SK-N-SH (cell line): ENCODE measurements at regions not wholly inside any gene's neighbourhood (a gene's known extent, or its start where the extent isn't known, plus 50 kb on each side); places are given as distances from the start of the nearest gene placed in this dataset.

Experiments
- CTCF ChIA-PET: fragments of 300-600, 350-600 bp; formaldehyde crosslinking; extraction: SDS; loops from one replicate; lab custom pipeline; 2021; lab: Yijun Ruan, JAX
- POLR2A ChIA-PET: fragments of 350-600 bp; sonication (Branson Sonifier 250); formaldehyde crosslinking; extraction: SDS; loops from one replicate; lab custom pipeline; 2020; ENCODE audit warnings: antibody characterized with exemption, inconsistent platforms; lab: Yijun Ruan, JAX
- DNase-seq: peaks from one replicate; pipeline ENCODE4 v3.0.0; 2012
- H2AFZ ChIP-seq: fragments of 200-600 bp; sonication (generic); 2 replicates; pipeline ENCODE4 v1.8.1; 2016; ENCODE audit warnings: antibody characterized with exemption, mild to moderate bottlenecking, low read depth
- H3F3A ChIP-seq: fragments of 200-600 bp; sonication (generic); replicated peaks from 2 replicates; pipeline ENCODE3; 2016; ENCODE audit warnings: antibody characterized with exemption, mild to moderate bottlenecking; ENCODE audit not compliant: insufficient read depth
- H3K27ac ChIP-seq, 2 experiments: fragments of 200-500 bp in 1 of 2; fragments of 200-600 bp in 1 of 2; sonication (Bioruptor generic) in 1 of 2; sonication (generic), shearing (Covaris generic) in 1 of 2; 2 replicates each; pipeline versions ENCODE4 v1.5.1 to v1.6.1; 2014 to 2016; ENCODE audit warnings: low read depth in 2 of 2, inconsistent platforms in 1 of 2, low read length in 1 of 2, mild to moderate bottlenecking in 1 of 2, mixed read lengths in 1 of 2
- H3K27me3 ChIP-seq: fragments of 200-600 bp; sonication (generic), shearing (Covaris generic); 2 replicates; pipeline ENCODE4 v1.6.1; 2016; ENCODE audit warnings: mixed run types; ENCODE audit not compliant: insufficient read depth
- H3K36me3 ChIP-seq, 2 experiments: fragments of 200-500 bp in 1 of 2; fragments of 200-600 bp in 1 of 2; sonication (Bioruptor generic) in 1 of 2; sonication (generic) in 1 of 2; replicated peaks in 1 of 2; 2 replicates each; pipeline versions ENCODE3 to v1.5.1; 2014 to 2016; ENCODE audit warnings: low read length in 1 of 2, mild to moderate bottlenecking in 1 of 2; ENCODE audit not compliant: insufficient read depth in 2 of 2, control insufficient read depth in 1 of 2
- H3K4me1 ChIP-seq, 2 experiments: fragments of 200-500 bp in 1 of 2; fragments of 200-600 bp in 1 of 2; sonication (Bioruptor generic) in 1 of 2; sonication (generic), shearing (Covaris generic) in 1 of 2; 2 replicates each; pipeline versions ENCODE4 v1.5.1 to v1.6.1; 2014 to 2016; ENCODE audit warnings: low read depth in 1 of 2, low read length in 1 of 2, mixed run types in 1 of 2; ENCODE audit not compliant: insufficient read depth in 2 of 2, control insufficient read depth in 1 of 2
- H3K4me2 ChIP-seq: fragments of 200-600 bp; sonication (generic), shearing (Covaris generic); 2 replicates; pipeline ENCODE4 v1.6.1; 2017; ENCODE audit warnings: mixed run types
- H3K4me3 ChIP-seq, 2 experiments: fragments of 200-500 bp in 1 of 2; fragments of 200-600 bp in 1 of 2; sonication (Bioruptor generic) in 1 of 2; sonication (generic), shearing (Covaris generic) in 1 of 2; 2 replicates each; pipeline versions ENCODE4 v1.5.1 to v1.8.1; 2014 to 2016; ENCODE audit warnings: low read depth in 2 of 2, inconsistent platforms in 1 of 2, low read length in 1 of 2, mild to moderate bottlenecking in 1 of 2, mixed read lengths in 1 of 2, moderate library complexity in 1 of 2
- H3K79me2 ChIP-seq: fragments of 200-600 bp; sonication (generic); 2 replicates; pipeline ENCODE4 v1.8.1; 2017; ENCODE audit warnings: mild to moderate bottlenecking; ENCODE audit not compliant: insufficient read depth
- H3K9ac ChIP-seq: fragments of 200-600 bp; sonication (generic); 2 replicates; pipeline ENCODE4 v1.6.1; 2017; ENCODE audit warnings: mixed run types
- H3K9me2 ChIP-seq: fragments of 200-600 bp; sonication (generic); 2 replicates; pipeline ENCODE4 v1.6.1; 2017; ENCODE audit warnings: mixed run types
- H3K9me3 ChIP-seq: fragments of 200-600 bp; sonication (generic); 2 replicates; pipeline ENCODE4 v1.6.1; 2017; ENCODE audit warnings: mixed run types, mild to moderate bottlenecking, moderate library complexity
- H4K20me1 ChIP-seq: fragments of 200-600 bp; sonication (generic); 2 replicates; pipeline ENCODE4 v1.6.1; 2017; ENCODE audit warnings: mild to moderate bottlenecking, mixed run types; ENCODE audit not compliant: insufficient read depth
- CHD2 ChIP-seq: fragments of 150-350 bp; IDR thresholded peaks from 2 replicates; pipeline ENCODE4 v1.6.1; 2018; ENCODE audit warnings: low read length; ENCODE audit not compliant: partially characterized antibody
- ELF1 ChIP-seq: IDR thresholded peaks from 2 replicates; pipeline ENCODE4 v1.4.0; 2012
- EP300 ChIP-seq, 2 experiments: IDR thresholded peaks; 2 replicates each; pipeline versions ENCODE4 v1.4.0 to v1.6.1; 2012; ENCODE audit warnings: borderline replicate concordance in 1 of 2, low read depth in 1 of 2, low read length in 1 of 2
- EZH2phosphoT487 ChIP-seq: fragments of 200-600 bp; sonication (generic); IDR thresholded peaks from 2 replicates; pipeline ENCODE4 v1.6.1; 2017; ENCODE audit warnings: low read depth, mixed run types, mild to moderate bottlenecking, antibody characterized with exemption, moderate library complexity, borderline replicate concordance
- FOSL2 ChIP-seq: IDR thresholded peaks from 2 replicates; pipeline ENCODE4 v1.4.0; 2012; ENCODE audit warnings: low read depth, mild to moderate bottlenecking, moderate library complexity, borderline replicate concordance
- FOXJ3 ChIP-seq: sonication (generic); formaldehyde crosslinking; IDR thresholded peaks from 2 replicates; pipeline ENCODE4 v1.5.1; 2020; ENCODE audit warnings: mild to moderate bottlenecking, missing genetic modification reagents
- FOXM1 ChIP-seq: IDR thresholded peaks from 2 replicates; pipeline ENCODE4 v1.4.0; 2012; ENCODE audit warnings: low read depth, mild to moderate bottlenecking
- GABPA ChIP-seq: IDR thresholded peaks from 2 replicates; pipeline ENCODE4 v1.4.0; 2012; ENCODE audit warnings: low read depth, mild to moderate bottlenecking
- GATA2 ChIP-seq: sonication (generic); formaldehyde crosslinking; IDR thresholded peaks from 2 replicates; pipeline ENCODE4 v1.5.0; 2020; ENCODE audit warnings: mild to moderate bottlenecking, missing genetic modification reagents
- IRF3 ChIP-seq: fragments of 150-350 bp; IDR thresholded peaks from 2 replicates; pipeline ENCODE4 v1.6.1; 2016; ENCODE audit warnings: mild to moderate bottlenecking, low read depth, low read length
- JUND ChIP-seq: IDR thresholded peaks from 2 replicates; pipeline ENCODE4 v1.4.0; 2012
- MAX ChIP-seq: IDR thresholded peaks from 2 replicates; pipeline ENCODE4 v1.4.0; 2012; ENCODE audit warnings: low read depth
- MEF2A ChIP-seq: IDR thresholded peaks from 2 replicates; pipeline ENCODE4 v1.4.0; 2012; ENCODE audit warnings: low read depth, borderline replicate concordance
- NRF1 ChIP-seq: IDR thresholded peaks from 2 replicates; pipeline ENCODE4 v1.6.1; 2012; ENCODE audit warnings: low read depth, mild to moderate bottlenecking, low read length
- POLR2AphosphoS5 ChIP-seq: IDR thresholded peaks from 2 replicates; pipeline ENCODE4 v1.6.1; 2012; ENCODE audit warnings: low read depth, low read length
- RCOR1 ChIP-seq: fragments of 150-350 bp; IDR thresholded peaks from 2 replicates; pipeline ENCODE4 v1.6.1; 2017; ENCODE audit warnings: antibody characterized with exemption, low read length
- REST ChIP-seq: IDR thresholded peaks from 2 replicates; pipeline ENCODE4 v1.6.1; 2012; ENCODE audit warnings: mild to moderate bottlenecking, low read depth, low read length, moderate library complexity
- RXRA ChIP-seq: IDR thresholded peaks from 2 replicates; pipeline ENCODE4 v1.4.0; 2012; ENCODE audit warnings: low read depth, mild to moderate bottlenecking, borderline replicate concordance
- TAF1 ChIP-seq: IDR thresholded peaks from 2 replicates; pipeline ENCODE4 v1.6.1; 2012; ENCODE audit warnings: low read depth, mild to moderate bottlenecking, low read length, moderate library complexity, borderline replicate concordance
- TCF12 ChIP-seq: IDR thresholded peaks from 2 replicates; pipeline ENCODE4 v1.4.0; 2012
- USF1 ChIP-seq: IDR thresholded peaks from 2 replicates; pipeline ENCODE4 v1.4.0; 2012; ENCODE audit warnings: low read depth, borderline replicate concordance
- USF2 ChIP-seq: fragments of 150-350 bp; IDR thresholded peaks from 2 replicates; pipeline ENCODE4 v1.6.1; 2017; ENCODE audit warnings: antibody characterized with exemption, low read length, low read depth, borderline replicate concordance
- YY1 ChIP-seq: IDR thresholded peaks from 2 replicates; pipeline ENCODE4 v1.4.0; 2012; ENCODE audit warnings: low read depth, mild to moderate bottlenecking
- ZBTB33 ChIP-seq: IDR thresholded peaks from 2 replicates; pipeline ENCODE4 v1.4.0; 2012; ENCODE audit warnings: low read depth, borderline replicate concordance
- WGBS: methylation state at CpG from one replicate; pipeline ENCODE4 v1.1.6; 2017; ENCODE audit warnings: low lambda C conversion rate; 5-methylcytosine and 5-hydroxymethylcytosine counted together

- no peak for DNase-seq
- Histone ChIP-seq H3K4me2 (peak overlapping the region; percentile 61), H3F3A (peaks cover 16% of the 10 kb centered on the region), H4K20me1 (no peaks in the 10 kb centered on the region), H3K9ac (no peak overlapping the region), H3K27me3 (peaks cover 33% of the 10 kb centered on the region), H3K9me2 (no peaks in the 10 kb centered on the region), H3K27ac (peak overlapping the region in 1 of 2 experiments; percentile 34; a peak in 2 of 4 replicates), H3K4me1 (peaks cover 0 to 7% of the 10 kb centered on the region in 2 experiments; a peak in 2 of 4 replicates), H3K79me2 (no peaks in the 10 kb centered on the region), H3K4me3 (0 out of 4 replicates have a peak overlapping the region, but pooled peaks of 1 of the 2 experiments have one; percentile 1), H3K9me3 (no peaks in the 10 kb centered on the region), H3K36me3 (no peaks in the 10 kb centered on the region), H2AFZ (no peak overlapping the region)
- ChIA-PET POLR2A (no interaction called here), CTCF (interaction anchor here (1.8 kb wide), 1 partner anchor 23 kb away, joined by 4 read pairs; no protein-coding TSS in a partner anchor)
- WGBS, result 16% methylated on average over 5 of the region's 5 CpGs
- TF ChIP-seq YY1, result no peak
- no peak for TF ChIP-seq RCOR1
- no peak for TF ChIP-seq TAF1
- no peak for TF ChIP-seq EZH2phosphoT487
- TF ChIP-seq NRF1, result no peak
- no peak for TF ChIP-seq USF1
- TF ChIP-seq MEF2A, result no peak
- TF ChIP-seq RXRA, result no peak
- no peak for TF ChIP-seq ELF1
- no peak for TF ChIP-seq GABPA
- peak; percentile 43 for TF ChIP-seq JUND
- TF ChIP-seq TCF12, result peak; percentile 88
- peak; percentile 32; the same call in 1 of the 2 replicates for TF ChIP-seq MAX
- TF ChIP-seq POLR2AphosphoS5, result no peak; the same call in 1 of the 2 replicates
- no peak for TF ChIP-seq FOXM1
- TF ChIP-seq EP300 (IDR thresholded peaks at IDR 0.05; ENCODE audit: borderline replicate concordance in 1 of 2, low read depth in 1 of 2, low read length in 1 of 2), result peak in 1 of 2 experiments; percentile 52; a peak in 1 of 4 replicates
- TF ChIP-seq USF2, result no peak
- no peak for TF ChIP-seq REST
- no peak for TF ChIP-seq IRF3
- TF ChIP-seq FOSL2, result peak; percentile 67; the same call in 1 of the 2 replicates
- TF ChIP-seq FOXJ3 (CRISPR knock-in tag), result no peak
- no peak for TF ChIP-seq CHD2
- no peak for TF ChIP-seq GATA2
- TF ChIP-seq ZBTB33, result no peak
Measured at GRCh38 chr21:38646213-38646837, 148.0 kb upstream of the ERG start.
